GM18498 (cell line): ENCODE measurements at regions not wholly inside any gene's neighbourhood (a gene's known extent, or its start where the extent isn't known, plus 50 kb on each side); places are given as distances from the start of the nearest gene placed in this dataset.
A peak's percentile ranks its signal among the peaks of the same experiment; 100 is the strongest.
"Not testable (repeated sequence)": the region's sequence is repeated elsewhere in the genome, so short reads cannot be mapped to it uniquely, and the experiment has no call there.

Source experiments
- ATAC-seq: cut with Tn5 transposase; IDR thresholded peaks from one replicate; pipeline ENCODE4 v1.9.1; 2021; ENCODE audit warnings: mild to moderate bottlenecking, moderate library complexity; ENCODE audit not compliant: unreplicated experiment

- ATAC-seq, result not testable (repeated sequence)
Observed at GRCh38 chr15:22238959-22239805, 158.9 kb downstream of the OR4M2 start.

DNA sequence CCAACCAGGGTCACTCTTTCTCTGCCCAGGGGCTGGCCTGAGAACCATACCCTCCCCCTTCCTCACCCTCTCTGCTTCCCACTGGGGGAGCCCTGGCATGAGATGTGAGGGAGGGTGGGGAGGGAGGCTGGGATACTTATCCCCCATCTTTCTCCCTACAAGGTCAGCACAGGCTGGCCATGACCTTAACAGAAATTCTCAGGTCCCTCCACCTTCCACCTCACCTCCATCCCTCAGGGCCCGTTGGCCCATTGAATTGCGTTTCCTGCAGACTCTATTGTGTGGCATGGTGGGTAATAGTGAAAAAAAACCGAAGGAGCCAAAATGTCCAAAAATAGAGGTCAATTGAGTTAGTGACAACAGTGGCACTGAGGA lies 159.5 kb downstream of the OR4M2 start:
- no peak for ATAC-seq

DNA sequence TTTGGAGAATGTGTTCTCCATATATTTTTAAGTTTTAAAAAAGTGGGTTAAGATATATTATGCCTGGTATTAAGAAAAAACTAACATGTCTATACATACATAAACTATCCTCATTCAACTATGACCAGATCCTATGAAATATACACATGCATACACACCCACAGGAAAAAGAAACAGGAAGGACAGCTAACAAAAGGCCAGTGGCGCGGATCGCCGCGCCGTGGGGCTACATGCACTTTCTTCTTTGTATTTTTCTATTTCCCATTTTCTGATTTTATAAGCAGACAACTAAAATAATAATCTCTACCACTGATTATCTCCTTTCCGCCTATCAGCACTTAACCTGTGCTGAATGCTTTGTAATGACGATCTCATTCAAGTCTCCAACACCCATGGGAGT lies 160.1 kb downstream of the OR4M2 start:
- no peak for ATAC-seq

- ATAC-seq, result no peak
Observed at GRCh38 chr15:22240986-22241385, 160.7 kb downstream of the OR4M2 start.

DNA sequence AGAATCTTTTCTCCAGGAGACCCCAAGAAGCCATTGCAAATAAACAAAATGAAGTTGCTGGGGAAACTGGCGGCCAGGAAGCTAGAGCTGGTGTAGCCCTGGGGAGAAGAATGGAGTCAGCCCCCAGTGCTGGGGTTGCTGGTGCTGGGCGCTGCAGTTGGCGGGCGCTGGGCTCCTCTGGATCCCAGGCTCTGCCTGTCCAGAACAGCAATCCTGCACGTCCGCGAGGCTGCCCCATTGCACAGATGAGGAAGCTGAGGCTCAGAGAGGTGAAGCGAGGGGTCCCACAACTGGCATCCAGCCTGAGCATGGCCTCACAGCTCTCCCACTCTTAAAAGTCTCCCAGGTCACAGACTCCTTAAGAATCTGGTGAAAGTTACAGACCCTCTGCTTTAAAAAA lies 161.1 kb downstream of the OR4M2 start:
- ATAC-seq, result no peak

DNA sequence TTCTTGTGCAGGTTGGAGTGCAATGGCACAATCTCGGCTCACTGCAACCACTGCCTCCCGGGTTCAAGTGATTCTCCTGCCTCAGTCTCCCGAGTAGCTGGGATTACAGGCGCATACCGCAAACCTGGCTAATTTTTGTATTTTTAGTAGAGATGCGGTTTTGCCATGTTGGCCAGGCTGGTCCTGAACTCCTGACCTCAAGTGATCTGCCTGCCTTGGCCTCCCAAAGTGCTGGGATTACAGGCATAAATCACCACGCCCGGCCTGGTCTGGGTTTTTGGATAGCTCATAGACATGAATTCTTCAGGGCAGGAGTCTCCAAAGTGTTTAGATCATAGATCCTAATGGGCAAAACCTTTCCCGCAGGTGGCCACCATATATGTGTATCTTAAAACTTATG lies 162.0 kb downstream of the OR4M2 start:
- ATAC-seq, result not testable (repeated sequence)

DNA sequence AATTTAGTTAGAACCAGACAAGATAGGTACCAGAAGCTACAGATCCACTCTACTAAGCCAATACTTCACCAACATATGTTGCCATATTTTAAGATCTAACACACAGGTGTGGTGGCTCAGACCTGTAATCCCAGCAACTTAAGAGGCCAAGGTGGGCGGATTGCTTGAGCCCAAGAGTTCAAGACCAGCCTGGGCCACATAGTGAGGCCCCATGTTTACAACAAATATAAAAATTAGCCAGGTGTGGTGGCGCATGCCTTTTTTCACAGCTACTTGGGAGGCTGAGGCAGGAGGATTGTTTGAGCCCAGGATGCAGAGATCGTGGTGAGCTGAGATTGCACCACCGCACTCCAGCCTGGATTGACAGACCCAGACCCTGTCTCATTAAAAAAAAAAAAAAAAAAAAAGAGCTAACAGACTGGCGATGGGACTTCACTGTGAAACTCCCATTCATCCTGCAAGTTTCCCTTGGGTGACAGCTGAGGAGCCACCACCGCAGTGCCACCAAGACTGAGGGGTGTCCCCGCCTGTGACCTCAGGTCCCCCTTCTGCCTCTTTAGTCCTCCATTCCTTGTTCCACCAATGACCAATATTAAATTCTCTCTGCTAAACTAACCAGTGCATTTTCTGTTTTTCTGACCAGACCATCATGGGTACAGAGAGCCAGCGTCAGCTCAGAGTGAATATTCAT lies 163.3 kb downstream of the OR4M2 start:
- no peak for ATAC-seq

DNA sequence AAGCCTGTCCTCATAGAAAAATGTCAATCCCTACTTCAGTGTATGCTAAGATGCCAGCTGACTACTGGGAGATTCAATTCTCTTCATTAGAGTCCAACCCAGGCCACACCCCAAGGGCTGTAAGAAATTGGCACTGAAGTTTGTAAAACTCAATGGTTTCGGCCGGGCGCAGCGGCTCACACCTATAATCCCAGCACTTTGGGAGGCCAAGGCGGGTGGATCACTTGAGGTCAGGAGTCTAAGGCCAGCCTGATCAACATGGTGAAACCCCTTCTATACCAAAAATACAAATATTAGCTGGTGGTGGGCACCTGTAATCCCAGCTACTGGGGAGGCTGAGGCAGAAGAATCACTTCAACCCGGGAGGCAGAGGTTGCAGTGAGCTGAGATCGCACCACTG lies 169.2 kb downstream of the OR4M2 start:
- ATAC-seq, result not testable (repeated sequence)

GRCh38 chr15:22250501-22251290 lies 170.4 kb downstream of the OR4M2 start:
- not testable (repeated sequence) for ATAC-seq

DNA sequence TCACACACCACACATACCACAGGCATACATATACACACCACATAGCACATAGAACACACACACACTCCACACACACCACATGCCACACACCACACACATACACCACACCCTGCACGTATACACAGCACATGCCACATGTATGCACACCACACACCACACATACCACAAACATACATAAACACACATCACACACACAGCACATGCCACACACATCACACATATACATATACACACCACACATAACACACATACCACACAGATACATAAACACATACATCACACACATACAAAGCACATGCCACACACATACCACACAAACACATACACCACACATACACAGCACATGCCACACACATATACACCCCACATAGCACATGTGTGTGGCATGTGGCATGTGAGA lies 171.1 kb downstream of the OR4M2 start:
- no peak for ATAC-seq

DNA sequence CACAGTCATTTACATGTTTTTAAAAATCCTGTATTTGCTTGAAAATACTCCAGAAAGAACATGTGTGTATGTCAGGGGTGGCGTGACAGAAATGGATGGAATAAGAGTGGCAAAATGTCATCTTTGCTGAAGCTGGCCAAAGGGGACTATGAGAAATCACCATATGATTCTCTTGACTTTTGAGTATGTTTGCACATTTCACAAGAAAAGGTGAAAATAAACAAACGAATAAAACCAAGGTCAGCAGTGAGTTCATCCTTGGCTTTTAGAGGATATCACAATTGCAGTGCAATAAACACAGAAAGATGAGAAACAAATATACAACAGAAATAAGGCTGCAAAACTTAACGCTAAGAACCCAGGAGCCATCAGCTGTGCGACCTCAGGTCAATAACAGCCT lies 171.7 kb downstream of the OR4M2 start:
- not testable (repeated sequence) for ATAC-seq

DNA sequence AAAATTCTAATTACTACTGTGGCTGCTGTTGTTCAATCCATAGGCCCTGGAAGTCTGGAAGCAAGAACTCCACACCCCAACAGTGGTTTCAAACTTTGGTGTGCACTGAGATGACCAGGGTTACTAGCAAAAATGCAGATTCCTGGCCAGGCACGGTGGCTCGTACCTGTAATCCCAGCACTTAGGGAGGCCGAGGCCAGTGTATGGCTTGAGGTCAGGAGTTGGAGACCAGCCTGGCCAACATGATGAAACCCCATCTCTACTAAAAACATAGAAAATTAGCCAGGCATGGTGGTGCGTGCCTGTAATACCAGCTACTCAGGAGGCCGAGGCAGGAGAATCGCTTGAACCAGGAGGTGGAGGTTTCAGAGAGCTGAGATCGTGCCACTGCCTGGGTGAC lies 172.2 kb downstream of the OR4M2 start:
- ATAC-seq, result not testable (repeated sequence)

DNA sequence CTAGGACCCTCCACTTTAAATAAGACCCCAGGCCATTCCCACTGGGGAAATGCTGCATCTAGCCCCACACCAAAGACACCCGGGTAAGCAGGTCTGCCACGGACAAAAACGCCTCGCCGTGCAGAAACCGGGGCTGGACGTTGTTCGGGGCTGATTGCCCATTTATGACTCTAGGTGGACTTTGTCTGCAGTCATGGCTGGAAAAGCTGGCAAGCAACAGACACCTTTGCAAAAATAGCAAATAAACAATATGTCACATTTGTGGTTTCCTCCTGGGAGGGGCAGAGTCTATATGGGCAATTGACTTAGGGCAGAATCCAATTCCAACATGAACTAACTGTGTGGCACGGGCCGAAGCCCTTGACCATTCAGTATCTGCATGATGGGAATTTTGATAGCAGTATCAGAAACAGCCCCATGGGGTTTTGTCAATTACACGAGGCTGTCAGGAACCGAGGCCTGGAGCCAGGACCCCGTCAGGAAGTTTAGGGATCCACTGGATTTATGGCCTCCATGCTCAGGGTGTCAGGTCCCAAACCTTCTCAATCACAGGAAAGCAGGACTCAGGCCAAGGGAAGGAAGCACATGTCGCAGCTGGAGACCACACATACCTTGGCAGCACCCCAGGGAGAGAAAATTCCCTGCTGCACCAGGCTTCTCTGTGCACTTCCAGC lies 172.8 kb downstream of the OR4M2 start:
- not testable (repeated sequence) for ATAC-seq

DNA sequence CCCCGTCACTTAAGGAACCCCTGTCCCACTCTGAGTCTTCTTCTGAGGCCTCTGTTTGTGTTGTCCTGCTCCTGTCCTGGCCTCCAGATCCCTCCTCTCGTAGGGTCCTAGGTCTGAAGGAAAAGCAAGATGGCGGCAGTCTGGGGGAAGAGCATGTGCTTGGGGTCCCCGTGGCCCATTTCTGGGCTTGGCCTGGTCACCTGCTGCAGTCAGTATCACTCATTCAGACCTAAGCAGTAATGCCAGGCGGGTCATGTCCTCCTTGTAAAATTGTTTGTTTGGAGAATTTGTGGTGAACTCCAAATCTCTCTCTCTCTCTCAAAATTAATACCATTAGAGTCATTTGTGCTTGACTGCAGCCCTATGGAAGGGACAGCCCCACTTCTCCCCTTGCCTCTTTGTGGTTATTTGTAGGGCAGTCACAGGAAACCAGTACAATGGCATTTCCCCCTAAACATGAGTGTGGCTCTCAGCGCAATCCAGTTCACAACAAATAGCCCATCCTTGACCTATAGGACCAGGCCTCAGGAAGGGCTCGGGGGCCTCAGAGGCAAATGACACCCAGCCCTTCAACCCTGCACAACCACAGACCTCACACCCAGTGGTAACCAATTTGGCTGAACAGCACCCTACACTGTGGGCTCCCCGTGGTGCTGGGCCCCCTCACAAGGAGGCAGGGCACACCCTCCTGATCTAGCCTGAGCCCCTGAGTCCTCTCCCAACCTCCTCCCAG lies 173.5 kb downstream of the OR4M2 start:
- peak; percentile 74 for ATAC-seq

GRCh38 chr15:22254409-22255045 lies 174.2 kb downstream of the OR4M2 start:
- ATAC-seq, result peak; percentile 58

DNA sequence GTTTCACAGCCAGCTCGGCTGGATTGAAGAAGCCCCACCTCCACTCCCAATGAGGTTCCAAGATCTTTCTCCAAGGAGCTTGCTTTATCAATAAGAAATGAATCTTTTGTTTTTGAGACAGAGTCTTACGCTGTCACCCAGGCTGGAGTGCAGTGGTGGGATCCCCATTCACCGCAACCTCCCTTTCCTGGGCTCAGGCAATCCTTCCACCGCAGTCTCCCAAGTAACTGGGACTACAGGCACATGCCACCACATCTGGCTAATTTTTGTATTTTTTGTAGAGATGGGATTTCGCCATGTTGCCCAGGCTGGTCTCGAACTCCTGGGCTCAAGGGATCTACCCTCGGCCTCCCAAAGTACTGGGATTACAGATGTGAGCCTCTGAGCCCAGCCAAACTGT lies 175.3 kb downstream of the OR4M2 start:
- ATAC-seq, result not testable (repeated sequence)

DNA sequence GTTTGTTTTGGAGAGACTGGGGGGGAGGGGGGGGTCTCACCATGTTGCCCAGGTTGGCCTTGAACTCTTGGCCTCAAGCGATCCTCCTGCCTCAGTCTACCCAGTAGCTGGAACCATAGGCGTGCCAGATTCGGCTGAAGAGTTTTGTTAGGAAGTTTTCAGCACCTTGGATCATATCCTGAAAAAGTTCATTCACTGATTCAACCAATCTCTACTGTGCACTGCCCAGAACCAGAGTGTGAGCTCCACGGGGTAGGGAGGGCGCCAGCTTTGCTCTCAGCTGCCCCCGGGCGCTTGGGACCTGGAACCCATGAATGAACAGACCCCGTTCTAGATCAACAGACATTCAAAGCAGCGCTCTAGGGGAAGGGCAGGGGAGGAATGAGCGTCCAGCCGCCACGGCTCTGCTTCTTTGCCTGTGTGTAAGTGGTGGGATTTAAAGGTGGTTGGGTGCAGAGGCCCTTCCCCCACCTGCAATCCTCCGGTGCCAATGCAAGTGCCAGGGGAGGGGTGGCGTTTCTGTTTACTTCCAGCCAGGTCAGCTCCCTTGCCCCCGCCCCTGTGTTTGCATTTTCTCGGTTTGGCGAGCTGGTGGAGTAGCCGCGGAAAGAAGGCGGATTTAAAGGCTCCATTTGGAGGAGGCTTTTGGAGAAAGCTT lies 176.2 kb downstream of the OR4M2 start:
- not testable (repeated sequence) for ATAC-seq

- ATAC-seq, result no peak
Observed at GRCh38 chr15:22257047-22258008, 177.0 kb downstream of the OR4M2 start.
